Thymus (tissue), 11 donors: ENCODE measurements at regions not wholly inside any gene's neighbourhood (a gene's known extent, or its start where the extent isn't known, plus 50 kb on each side); places are given as distances from the start of the nearest gene placed in this dataset.

ENCODE experiments used
- DNase-seq, 9 donors: peaks; one replicate each; pipeline ENCODE4 v3.0.0-alpha.2; 2013; ENCODE audit warnings: low spot score in 9 of 9, low read depth in 6 of 9, missing footprints in 1 of 9
- H3K27ac ChIP-seq, 2 donors: one replicate each; pipeline ENCODE4 v1.5.1; 2013; ENCODE audit warnings: control low read depth in 1 of 2, low read depth in 1 of 2, low read length in 1 of 2, mild to moderate bottlenecking in 1 of 2, moderate library complexity in 1 of 2
- H3K27me3 ChIP-seq, 2 donors: one replicate each; pipeline ENCODE4 v1.5.1; 2013; ENCODE audit warnings: low read length in 1 of 2; ENCODE audit not compliant: control insufficient read depth in 2 of 2, insufficient read depth in 1 of 2
- H3K36me3 ChIP-seq, 2 donors: one replicate each; pipeline ENCODE4 v1.5.1; 2013; ENCODE audit warnings: low read length in 1 of 2, mild to moderate bottlenecking in 1 of 2, moderate library complexity in 1 of 2; ENCODE audit not compliant: control insufficient read depth in 2 of 2, insufficient read depth in 2 of 2
- H3K4me1 ChIP-seq, 2 donors: one replicate each; pipeline ENCODE4 v1.5.1; 2013; ENCODE audit warnings: low read length in 2 of 2; ENCODE audit not compliant: control insufficient read depth in 2 of 2, insufficient read depth in 2 of 2
- H3K4me3 ChIP-seq, 2 donors: one replicate each; pipeline ENCODE4 v1.5.1; 2013; ENCODE audit warnings: low read length in 2 of 2, control low read depth in 1 of 2, mild to moderate bottlenecking in 1 of 2
- H3K9me3 ChIP-seq, 2 donors: one replicate each; pipeline ENCODE4 v1.5.1; 2013; ENCODE audit warnings: low read length in 1 of 2, mild to moderate bottlenecking in 1 of 2; ENCODE audit not compliant: control insufficient read depth in 2 of 2, insufficient read depth in 1 of 2
- WGBS: extraction: QIAGEN DNeasy Blood & Tissue Kit; methylation state at CpG from one replicate; pipeline ENCODE4 v1.1.7; 2013; 5-methylcytosine and 5-hydroxymethylcytosine counted together
- donor health status: healthy.

- Histone ChIP-seq H3K36me3 (no peaks in the 10 kb centered on the region), H3K4me1 (peaks cover 8% of the 10 kb centered on the region in 2 donors), H3K4me3 (no peak overlapping the region), H3K27ac (no peak overlapping the region), H3K9me3 (no peaks in the 10 kb centered on the region), H3K27me3 (no peaks in the 10 kb centered on the region)
- WGBS: 97% methylated on average over 1 of the region's 1 CpG
- no peak for DNase-seq
These were observed 105.9 kb upstream of the TARS1 start for GRCh38 chr5:33334829-33335228.

- H3K27me3 ChIP-seq: no peaks in the 10 kb centered on the region
- peak in 1 of 9 donors; percentile 19 for DNase-seq
- peaks cover 8% of the 10 kb centered on the region in 2 donors for H3K4me1 ChIP-seq
- 87% methylated on average over 4 of the region's 4 CpGs for WGBS
- no peaks in the 10 kb centered on the region for H3K36me3 ChIP-seq
- peak overlapping the region in 1 of 2 donors; percentile 68 for H3K27ac ChIP-seq
- no peak overlapping the region for H3K4me3 ChIP-seq
- H3K9me3 ChIP-seq: no peaks in the 10 kb centered on the region
These were observed 103.7 kb upstream of the TARS1 start for GRCh38 chr5:33336891-33337636.

- WGBS: 87% methylated on average over 2 of the region's 2 CpGs
- H3K36me3 ChIP-seq: no peaks in the 10 kb centered on the region
- no peak for DNase-seq
- H3K4me1 ChIP-seq: peaks cover 6% of the 10 kb centered on the region in 2 donors
- H3K4me3 ChIP-seq: no peak overlapping the region
- H3K27ac ChIP-seq: peak overlapping the region; percentile 65 to 67
- no peaks in the 10 kb centered on the region for H3K27me3 ChIP-seq
- H3K9me3 ChIP-seq: no peaks in the 10 kb centered on the region
These were observed 103.2 kb upstream of the TARS1 start for GRCh38 chr5:33337637-33337992.

- Histone ChIP-seq H3K27me3 (no peaks in the 10 kb centered on the region), H3K36me3 (no peaks in the 10 kb centered on the region), H3K27ac (no peak overlapping the region), H3K9me3 (no peaks in the 10 kb centered on the region), H3K4me3 (no peak overlapping the region), H3K4me1 (peaks cover 0 to 2% of the 10 kb centered on the region in 2 donors)
- WGBS: 98% methylated on average over 4 of the region's 4 CpGs
- DNase-seq: no peak
These were observed 102.2 kb upstream of the TARS1 start for GRCh38 chr5:33338336-33339110.

GRCh38 chr5:33339413-33339812, 101.4 kb upstream of the TARS1 start:
- DNase-seq: no peak
- Histone ChIP-seq H3K27me3 (no peaks in the 10 kb centered on the region), H3K4me3 (no peak overlapping the region), H3K27ac (no peak overlapping the region), H3K9me3 (no peaks in the 10 kb centered on the region), H3K36me3 (no peaks in the 10 kb centered on the region), H3K4me1 (peaks cover 0 to 2% of the 10 kb centered on the region in 2 donors)

GRCh38 chr5:33340195-33340594, 100.6 kb upstream of the TARS1 start:
- H3K4me3 ChIP-seq: no peak overlapping the region
- peaks cover 0 to 2% of the 10 kb centered on the region in 2 donors for H3K4me1 ChIP-seq
- no peaks in the 10 kb centered on the region for H3K9me3 ChIP-seq
- DNase-seq: no peak
- no peak overlapping the region for H3K27ac ChIP-seq
- 64% methylated on average over 3 of the region's 3 CpGs for WGBS
- H3K36me3 ChIP-seq: no peaks in the 10 kb centered on the region
- no peaks in the 10 kb centered on the region for H3K27me3 ChIP-seq

DNA sequence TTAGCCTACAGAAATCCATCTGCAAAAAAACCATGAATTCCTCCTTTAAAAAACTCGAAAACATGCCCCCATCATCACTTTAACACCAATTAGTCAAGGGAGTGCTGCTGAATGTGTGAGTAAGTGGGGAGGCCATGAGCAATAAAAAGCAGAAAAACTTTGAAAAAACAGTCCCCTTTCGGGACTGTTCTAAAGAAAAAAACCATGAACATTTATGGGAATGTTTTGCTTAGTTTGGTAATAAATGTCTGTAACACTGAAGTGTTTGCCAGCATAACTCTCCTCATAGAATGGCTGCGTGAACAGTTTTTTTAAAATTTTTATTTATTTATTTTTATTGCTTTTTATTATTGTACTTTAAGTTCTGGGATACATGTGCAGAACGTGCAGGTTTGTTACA, 99.4 kb upstream of the TARS1 start:
- Histone ChIP-seq H3K9me3 (no peaks in the 10 kb centered on the region), H3K27ac (no peak overlapping the region), H3K27me3 (no peaks in the 10 kb centered on the region), H3K4me3 (no peak overlapping the region), H3K4me1 (peaks cover 0 to 2% of the 10 kb centered on the region in 2 donors), H3K36me3 (no peaks in the 10 kb centered on the region)
- WGBS: 95% methylated on average over 4 of the region's 4 CpGs
- DNase-seq: no peak

DNA sequence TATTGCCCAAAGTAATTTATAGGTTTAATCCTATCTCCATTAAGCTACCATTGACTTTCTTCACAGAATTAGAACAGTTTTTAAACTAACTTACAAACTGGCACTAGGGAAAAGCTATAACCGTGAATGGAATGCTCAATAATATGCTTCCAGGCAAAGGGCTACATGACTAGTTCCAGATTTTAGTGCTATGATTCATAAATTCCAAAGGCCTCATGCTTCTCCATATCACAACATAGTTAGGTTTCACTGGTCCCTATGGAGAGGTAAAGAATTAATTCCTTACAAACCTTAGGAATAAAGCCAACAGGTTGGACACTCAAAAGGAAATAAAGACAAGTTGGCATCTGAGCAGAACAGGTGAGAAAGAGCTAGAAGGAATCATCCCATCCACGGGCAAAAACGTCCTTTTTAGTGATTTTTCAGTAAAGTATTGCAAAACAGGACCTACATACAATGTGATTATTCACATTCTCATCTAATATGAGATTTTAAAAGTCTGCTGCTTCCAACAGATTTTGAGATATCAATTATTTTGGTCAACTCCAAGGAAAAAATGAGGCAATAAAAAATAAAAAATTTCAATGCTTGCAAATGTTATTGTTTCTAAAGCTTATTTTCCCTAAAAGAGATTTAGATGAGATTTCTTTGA, 97.0 kb upstream of the TARS1 start:
- WGBS: 85% methylated on average over 3 of the region's 3 CpGs
- no peak overlapping the region for H3K27ac ChIP-seq
- no peak overlapping the region for H3K4me3 ChIP-seq
- no peak for DNase-seq
- H3K4me1 ChIP-seq: no peaks in the 10 kb centered on the region
- H3K36me3 ChIP-seq: no peaks in the 10 kb centered on the region
- H3K9me3 ChIP-seq: no peaks in the 10 kb centered on the region
- no peaks in the 10 kb centered on the region for H3K27me3 ChIP-seq

- H3K4me3 ChIP-seq: no peak overlapping the region
- no peaks in the 10 kb centered on the region for H3K27me3 ChIP-seq
- H3K27ac ChIP-seq: no peak overlapping the region
- no peaks in the 10 kb centered on the region for H3K4me1 ChIP-seq
- DNase-seq: no peak
- H3K36me3 ChIP-seq: no peaks in the 10 kb centered on the region
- no peaks in the 10 kb centered on the region for H3K9me3 ChIP-seq
- WGBS: 96% methylated on average over 1 of the region's 1 CpG
These were observed 94.2 kb upstream of the TARS1 start for GRCh38 chr5:33346534-33346933.
